ENCODE measurements at regions not wholly inside any gene's neighbourhood (a gene's known extent, or its start where the extent isn't known, plus 50 kb on each side); places are given as distances from the start of the nearest gene placed in this dataset.

DNA sequence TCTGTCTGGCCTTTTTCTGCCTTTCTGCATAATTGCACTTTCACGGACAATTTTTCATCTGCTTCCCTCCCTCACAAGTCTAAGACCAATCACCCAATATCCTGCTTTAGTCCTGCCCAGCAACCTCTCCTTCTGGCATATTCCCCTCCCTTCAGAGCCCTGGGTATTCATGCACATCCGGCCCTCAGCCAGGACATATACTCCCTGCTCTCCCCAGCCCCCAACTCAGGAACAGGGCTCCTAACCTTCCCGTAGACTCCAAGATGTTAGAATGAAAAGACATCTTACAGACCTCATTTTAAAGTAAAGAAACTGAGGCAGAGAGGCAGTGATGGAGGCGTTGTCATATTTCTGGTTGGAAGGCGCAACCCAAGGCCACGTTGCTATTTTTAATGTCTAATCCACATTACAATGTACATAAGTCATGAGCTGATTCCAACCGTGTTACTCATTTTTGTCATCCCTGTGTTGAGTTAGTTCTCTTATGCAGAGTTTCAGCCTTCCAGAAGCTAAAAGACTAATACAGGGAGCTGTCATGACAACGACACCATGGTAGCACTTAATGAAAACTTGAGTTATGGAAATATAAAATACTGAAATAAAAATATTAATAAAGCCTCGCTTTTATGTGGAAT lies 209.2 kb downstream of the TSHZ3 start:
- Mint-ChIP-seq H3K36me3 (no peaks in the 10 kb centered on the region), H3K4me1 (peaks cover 8% of the 10 kb centered on the region), H3K9me3 (peaks cover 13% of the 10 kb centered on the region), H3K27me3 (ENCODE audit: low read depth) (no peaks in the 10 kb centered on the region), H3K27ac (no peak overlapping the region), H3K4me3 (no peak overlapping the region)
- DNase-seq (ENCODE audit: low spot score) (no peak), ATAC-seq (no peak)
- CTCF ChIA-PET, result interaction anchor here (1.8 kb wide), 1 partner anchor 86 kb away, joined by 14 read pairs; no protein-coding TSS in a partner anchor
- TF ChIP-seq, protein P1, sequence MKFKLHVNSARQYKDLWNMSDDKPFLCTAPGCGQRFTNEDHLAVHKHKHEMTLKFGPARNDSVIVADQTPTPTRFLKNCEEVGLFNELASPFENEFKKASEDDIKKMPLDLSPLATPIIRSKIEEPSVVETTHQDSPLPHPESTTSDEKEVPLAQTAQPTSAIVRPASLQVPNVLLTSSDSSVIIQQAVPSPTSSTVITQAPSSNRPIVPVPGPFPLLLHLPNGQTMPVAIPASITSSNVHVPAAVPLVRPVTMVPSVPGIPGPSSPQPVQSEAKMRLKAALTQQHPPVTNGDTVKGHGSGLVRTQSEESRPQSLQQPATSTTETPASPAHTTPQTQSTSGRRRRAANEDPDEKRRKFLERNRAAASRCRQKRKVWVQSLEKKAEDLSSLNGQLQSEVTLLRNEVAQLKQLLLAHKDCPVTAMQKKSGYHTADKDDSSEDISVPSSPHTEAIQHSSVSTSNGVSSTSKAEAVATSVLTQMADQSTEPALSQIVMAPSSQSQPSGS (CRISPR knock-in tag; IDR thresholded peaks at IDR 0.05; ENCODE audit: borderline replicate concordance, low read depth), result no peak
- TF ChIP-seq GRHL2 (CRISPR knock-in tag; IDR thresholded peaks at IDR 0.05; ENCODE audit: insufficient replicate concordance, severe bottlenecking) (no peak), OVOL2 (CRISPR knock-in tag; IDR thresholded peaks at IDR 0.05; ENCODE audit: borderline replicate concordance) (no peak), SOX15 (CRISPR knock-in tag; IDR thresholded peaks at IDR 0.05) (no peak), ZNF396 (CRISPR knock-in tag; IDR thresholded peaks at IDR 0.05; ENCODE audit: borderline replicate concordance) (no peak), ZNF121 (CRISPR knock-in tag; IDR thresholded peaks at IDR 0.05) (no peak), MYBL2 (CRISPR knock-in tag; IDR thresholded peaks at IDR 0.05) (no peak), FOXK1 (CRISPR knock-in tag; IDR thresholded peaks at IDR 0.05) (no peak), JUN (CRISPR knock-in tag; IDR thresholded peaks at IDR 0.05) (no peak)
- TF ChIP-seq, protein P2, sequence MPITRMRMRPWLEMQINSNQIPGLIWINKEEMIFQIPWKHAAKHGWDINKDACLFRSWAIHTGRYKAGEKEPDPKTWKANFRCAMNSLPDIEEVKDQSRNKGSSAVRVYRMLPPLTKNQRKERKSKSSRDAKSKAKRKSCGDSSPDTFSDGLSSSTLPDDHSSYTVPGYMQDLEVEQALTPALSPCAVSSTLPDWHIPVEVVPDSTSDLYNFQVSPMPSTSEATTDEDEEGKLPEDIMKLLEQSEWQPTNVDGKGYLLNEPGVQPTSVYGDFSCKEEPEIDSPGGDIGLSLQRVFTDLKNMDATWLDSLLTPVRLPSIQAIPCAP (CRISPR knock-in tag; IDR thresholded peaks at IDR 0.05), result no peak
- TF ChIP-seq, protein P3, sequence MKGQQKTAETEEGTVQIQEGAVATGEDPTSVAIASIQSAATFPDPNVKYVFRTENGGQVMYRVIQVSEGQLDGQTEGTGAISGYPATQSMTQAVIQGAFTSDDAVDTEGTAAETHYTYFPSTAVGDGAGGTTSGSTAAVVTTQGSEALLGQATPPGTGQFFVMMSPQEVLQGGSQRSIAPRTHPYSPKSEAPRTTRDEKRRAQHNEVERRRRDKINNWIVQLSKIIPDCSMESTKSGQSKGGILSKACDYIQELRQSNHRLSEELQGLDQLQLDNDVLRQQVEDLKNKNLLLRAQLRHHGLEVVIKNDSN (CRISPR knock-in tag; IDR thresholded peaks at IDR 0.05), result no peak
- TF ChIP-seq, protein P4, sequence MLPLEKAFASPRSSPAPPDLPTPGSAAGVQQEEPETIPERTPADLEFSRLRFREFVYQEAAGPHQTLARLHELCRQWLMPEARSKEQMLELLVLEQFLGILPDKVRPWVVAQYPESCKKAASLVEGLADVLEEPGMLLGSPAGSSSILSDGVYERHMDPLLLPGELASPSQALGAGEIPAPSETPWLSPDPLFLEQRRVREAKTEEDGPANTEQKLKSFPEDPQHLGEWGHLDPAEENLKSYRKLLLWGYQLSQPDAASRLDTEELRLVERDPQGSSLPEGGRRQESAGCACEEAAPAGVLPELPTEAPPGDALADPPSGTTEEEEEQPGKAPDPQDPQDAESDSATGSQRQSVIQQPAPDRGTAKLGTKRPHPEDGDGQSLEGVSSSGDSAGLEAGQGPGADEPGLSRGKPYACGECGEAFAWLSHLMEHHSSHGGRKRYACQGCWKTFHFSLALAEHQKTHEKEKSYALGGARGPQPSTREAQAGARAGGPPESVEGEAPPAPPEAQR (CRISPR knock-in tag; IDR thresholded peaks at IDR 0.05), result no peak
- TF ChIP-seq, protein P5, sequence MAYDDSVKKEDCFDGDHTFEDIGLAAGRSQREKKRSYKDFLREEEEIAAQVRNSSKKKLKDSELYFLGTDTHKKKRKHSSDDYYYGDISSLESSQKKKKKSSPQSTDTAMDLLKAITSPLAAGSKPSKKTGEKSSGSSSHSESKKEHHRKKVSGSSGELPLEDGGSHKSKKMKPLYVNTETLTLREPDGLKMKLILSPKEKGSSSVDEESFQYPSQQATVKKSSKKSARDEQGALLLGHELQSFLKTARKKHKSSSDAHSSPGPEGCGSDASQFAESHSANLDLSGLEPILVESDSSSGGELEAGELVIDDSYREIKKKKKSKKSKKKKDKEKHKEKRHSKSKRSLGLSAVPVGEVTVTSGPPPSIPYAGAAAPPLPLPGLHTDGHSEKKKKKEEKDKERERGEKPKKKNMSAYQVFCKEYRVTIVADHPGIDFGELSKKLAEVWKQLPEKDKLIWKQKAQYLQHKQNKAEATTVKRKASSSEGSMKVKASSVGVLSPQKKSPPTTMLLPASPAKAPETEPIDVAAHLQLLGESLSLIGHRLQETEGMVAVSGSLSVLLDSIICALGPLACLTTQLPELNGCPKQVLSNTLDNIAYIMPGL (CRISPR knock-in tag; IDR thresholded peaks at IDR 0.05), result no peak
- TF ChIP-seq, protein P6, sequence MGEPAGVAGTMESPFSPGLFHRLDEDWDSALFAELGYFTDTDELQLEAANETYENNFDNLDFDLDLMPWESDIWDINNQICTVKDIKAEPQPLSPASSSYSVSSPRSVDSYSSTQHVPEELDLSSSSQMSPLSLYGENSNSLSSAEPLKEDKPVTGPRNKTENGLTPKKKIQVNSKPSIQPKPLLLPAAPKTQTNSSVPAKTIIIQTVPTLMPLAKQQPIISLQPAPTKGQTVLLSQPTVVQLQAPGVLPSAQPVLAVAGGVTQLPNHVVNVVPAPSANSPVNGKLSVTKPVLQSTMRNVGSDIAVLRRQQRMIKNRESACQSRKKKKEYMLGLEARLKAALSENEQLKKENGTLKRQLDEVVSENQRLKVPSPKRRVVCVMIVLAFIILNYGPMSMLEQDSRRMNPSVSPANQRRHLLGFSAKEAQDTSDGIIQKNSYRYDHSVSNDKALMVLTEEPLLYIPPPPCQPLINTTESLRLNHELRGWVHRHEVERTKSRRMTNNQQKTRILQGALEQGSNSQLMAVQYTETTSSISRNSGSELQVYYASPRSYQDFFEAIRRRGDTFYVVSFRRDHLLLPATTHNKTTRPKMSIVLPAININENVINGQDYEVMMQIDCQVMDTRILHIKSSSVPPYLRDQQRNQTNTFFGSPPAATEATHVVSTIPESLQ (CRISPR knock-in tag; IDR thresholded peaks at IDR 0.05), result no peak
- POLR2A ChIA-PET, result no interaction called here

DNA sequence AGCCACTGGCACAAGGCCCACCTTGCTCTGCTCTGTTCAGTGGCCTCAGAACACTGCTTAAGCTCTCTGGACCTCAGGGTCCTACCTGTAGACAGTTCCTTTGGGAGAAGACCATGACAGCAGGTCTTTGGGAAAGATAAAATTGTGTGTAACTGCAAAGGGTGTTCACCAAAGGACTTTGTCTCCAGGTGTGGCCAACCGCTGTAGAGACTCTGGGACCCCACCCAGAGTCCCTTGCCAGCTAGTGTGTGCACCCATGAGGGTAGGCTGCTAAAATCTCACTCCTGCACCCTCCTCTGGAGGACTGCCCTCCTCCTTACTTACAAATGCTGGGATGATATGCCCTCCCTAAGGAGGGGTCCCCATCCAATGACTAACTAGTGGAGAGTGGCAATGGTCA lies 211.2 kb downstream of the TSHZ3 start:
- DNase-seq (ENCODE audit: low spot score), result no peak
- no peaks in the 10 kb centered on the region for H3K36me3 Mint-ChIP-seq
- H3K9me3 Mint-ChIP-seq, result peaks cover 13% of the 10 kb centered on the region
- CTCF ChIA-PET, result no interaction called here
- H3K27ac Mint-ChIP-seq, result no peak overlapping the region
- H3K4me3 Mint-ChIP-seq, result no peak overlapping the region
- no peaks in the 10 kb centered on the region for H3K4me1 Mint-ChIP-seq
- ATAC-seq, result no peak
- no peaks in the 10 kb centered on the region for H3K27me3 Mint-ChIP-seq (ENCODE audit: low read depth)
- POLR2A ChIA-PET, result no interaction called here
- TF ChIP-seq TP53 (CRISPR knock-in tag; IDR thresholded peaks at IDR 0.05) (no peak), TEAD1 (CRISPR knock-in tag; IDR thresholded peaks at IDR 0.05) (no peak), GABPB1 (CRISPR knock-in tag; IDR thresholded peaks at IDR 0.05) (no peak), ETV6 (CRISPR knock-in tag; IDR thresholded peaks at IDR 0.05) (no peak), SP1 (CRISPR knock-in tag; conservative IDR thresholded peaks at IDR 0.05) (no peak), RORB (CRISPR knock-in tag; IDR thresholded peaks at IDR 0.05) (no peak), NFE2L1 (CRISPR knock-in tag; IDR thresholded peaks at IDR 0.05) (no peak), GTF2I (CRISPR knock-in tag; conservative IDR thresholded peaks at IDR 0.05) (no peak), ZNF671 (CRISPR knock-in tag; IDR thresholded peaks at IDR 0.05) (no peak), ZNF263 (CRISPR knock-in tag; IDR thresholded peaks at IDR 0.05; ENCODE audit: low read depth) (no peak), TEAD4 (CRISPR knock-in tag; IDR thresholded peaks at IDR 0.05) (no peak)
- TF ChIP-seq, protein P7, sequence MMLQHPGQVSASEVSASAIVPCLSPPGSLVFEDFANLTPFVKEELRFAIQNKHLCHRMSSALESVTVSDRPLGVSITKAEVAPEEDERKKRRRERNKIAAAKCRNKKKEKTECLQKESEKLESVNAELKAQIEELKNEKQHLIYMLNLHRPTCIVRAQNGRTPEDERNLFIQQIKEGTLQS (CRISPR knock-in tag; conservative IDR thresholded peaks at IDR 0.05), result no peak
- TF ChIP-seq, protein P8, sequence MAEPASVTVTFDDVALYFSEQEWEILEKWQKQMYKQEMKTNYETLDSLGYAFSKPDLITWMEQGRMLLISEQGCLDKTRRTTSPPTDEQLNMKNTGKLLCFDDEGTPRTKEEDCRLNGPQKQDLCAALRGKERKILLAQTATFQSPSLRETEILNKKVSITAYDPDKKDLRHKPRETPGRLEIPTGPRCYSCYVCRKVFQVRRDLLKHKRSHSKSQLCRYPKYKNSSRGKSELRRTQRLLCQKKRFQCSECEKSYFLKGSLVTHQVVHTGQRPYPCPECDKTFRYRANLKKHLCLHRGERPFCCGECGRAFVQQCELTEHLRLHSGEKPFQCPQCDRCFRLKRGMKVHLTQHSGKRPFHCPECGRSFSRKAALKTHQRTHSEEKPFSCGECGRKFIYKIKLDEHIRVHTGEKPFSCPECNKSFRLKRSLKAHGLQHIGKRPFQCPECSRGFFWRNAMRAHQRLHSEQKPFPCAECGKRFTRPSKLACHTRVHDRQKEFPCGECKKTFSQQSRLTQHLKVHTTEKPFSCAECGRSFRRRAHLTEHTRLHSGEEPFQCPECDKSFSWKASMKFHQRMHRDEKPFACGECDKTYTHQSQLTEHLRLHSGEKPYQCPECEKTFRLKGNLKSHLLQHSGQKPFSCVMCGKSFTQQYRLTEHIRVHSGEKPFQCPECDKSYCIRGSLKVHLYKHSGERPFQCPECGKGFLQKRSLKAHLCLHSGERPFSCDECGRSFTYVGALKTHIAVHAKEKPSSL (CRISPR knock-in tag; conservative IDR thresholded peaks at IDR 0.05), result no peak
